ENCODE measurements at regions not wholly inside any gene's neighbourhood (a gene's known extent, or its start where the extent isn't known, plus 50 kb on each side); places are given as distances from the start of the nearest gene placed in this dataset.
"Not testable (repeated sequence)": the region's sequence is repeated elsewhere in the genome, so short reads cannot be mapped to it uniquely, and the experiment has no call there.

- DNase-seq, result no peak
- WGBS (ENCODE audit: insufficient coverage), result 98% methylated on average over 15 of the region's 27 CpGs
- CTCF ChIA-PET, result no interaction called here
- Histone ChIP-seq H3K27me3 (replicated peaks in 2 of 5; ENCODE audit: control insufficient read depth in 4 of 5, insufficient read depth in 5 of 5, low read length in 4 of 5) (no peaks in the 10 kb centered on the region), H3K36me3 (ENCODE audit: control insufficient read depth in 4 of 4, insufficient read depth in 4 of 4, low read length in 3 of 4) (no peaks in the 10 kb centered on the region), H3K27ac (ENCODE audit: insufficient read depth in 1 of 2, low read depth in 1 of 2, low read length in 2 of 2, poor library complexity in 1 of 2, severe bottlenecking in 2 of 2) (no peak overlapping the region), H3K4me1 (ENCODE audit: control extremely low read depth in 1 of 4, control insufficient read depth in 4 of 4, insufficient read depth in 4 of 4, low read length in 3 of 4) (no peaks in the 10 kb centered on the region), H3K4me3 (ENCODE audit: control insufficient read depth in 1 of 7, extremely low read depth in 1 of 7, insufficient read depth in 4 of 7, low read depth in 2 of 7, low read length in 6 of 7) (no peak overlapping the region), H3K9me3 (ENCODE audit: control extremely low read depth in 1 of 5, control insufficient read depth in 4 of 5, insufficient read depth in 2 of 5, low read depth in 1 of 5, low read length in 4 of 5) (peaks cover 0 to 3% (median 1%) of the 10 kb centered on the region in 5 experiments)
- POLR2A ChIA-PET, result no interaction called here
Observed at GRCh38 chr6:66094615-66095014, 387.6 kb upstream of the EYS start.

- H3K4me3 ChIP-seq (ENCODE audit: control insufficient read depth in 1 of 7, extremely low read depth in 1 of 7, insufficient read depth in 4 of 7, low read depth in 2 of 7, low read length in 6 of 7); POLR2A ChIA-PET; H3K27ac ChIP-seq (ENCODE audit: insufficient read depth in 1 of 2, low read depth in 1 of 2, low read length in 2 of 2, poor library complexity in 1 of 2, severe bottlenecking in 2 of 2); H3K36me3 ChIP-seq (ENCODE audit: control insufficient read depth in 4 of 4, insufficient read depth in 4 of 4, low read length in 3 of 4); H3K27me3 ChIP-seq (replicated peaks in 2 of 5; ENCODE audit: control insufficient read depth in 4 of 5, insufficient read depth in 5 of 5, low read length in 4 of 5); H3K4me1 ChIP-seq (ENCODE audit: control extremely low read depth in 1 of 4, control insufficient read depth in 4 of 4, insufficient read depth in 4 of 4, low read length in 3 of 4); H3K9me3 ChIP-seq (ENCODE audit: control extremely low read depth in 1 of 5, control insufficient read depth in 4 of 5, insufficient read depth in 2 of 5, low read depth in 1 of 5, low read length in 4 of 5); CTCF ChIA-PET; DNase-seq: not testable (repeated sequence)
- no CpG with 5 or more reads among the region's 1 CpG for WGBS (ENCODE audit: insufficient coverage)
Observed at GRCh38 chr6:66092306-66092705, 385.3 kb upstream of the EYS start.

GRCh38 chr6:66086532-66086931 is 379.5 kb upstream of the EYS start:
- Histone ChIP-seq H3K27ac (ENCODE audit: insufficient read depth in 1 of 2, low read depth in 1 of 2, low read length in 2 of 2, poor library complexity in 1 of 2, severe bottlenecking in 2 of 2) (no peak overlapping the region), H3K9me3 (ENCODE audit: control extremely low read depth in 1 of 5, control insufficient read depth in 4 of 5, insufficient read depth in 2 of 5, low read depth in 1 of 5, low read length in 4 of 5) (peaks cover 3 to 11% (median 4%) of the 10 kb centered on the region in 5 experiments), H3K4me3 (ENCODE audit: control insufficient read depth in 1 of 7, extremely low read depth in 1 of 7, insufficient read depth in 4 of 7, low read depth in 2 of 7, low read length in 6 of 7) (no peak overlapping the region), H3K27me3 (replicated peaks in 2 of 5; ENCODE audit: control insufficient read depth in 4 of 5, insufficient read depth in 5 of 5, low read length in 4 of 5) (no peaks in the 10 kb centered on the region), H3K36me3 (ENCODE audit: control insufficient read depth in 4 of 4, insufficient read depth in 4 of 4, low read length in 3 of 4) (no peaks in the 10 kb centered on the region), H3K4me1 (ENCODE audit: control extremely low read depth in 1 of 4, control insufficient read depth in 4 of 4, insufficient read depth in 4 of 4, low read length in 3 of 4) (no peaks in the 10 kb centered on the region)
- CTCF ChIA-PET, result no interaction called here
- POLR2A ChIA-PET, result no interaction called here
- DNase-seq, result no peak

GRCh38 chr6:66082914-66083313 is 375.9 kb upstream of the EYS start:
- no peak overlapping the region for H3K4me3 ChIP-seq (ENCODE audit: control insufficient read depth in 1 of 7, extremely low read depth in 1 of 7, insufficient read depth in 4 of 7, low read depth in 2 of 7, low read length in 6 of 7)
- H3K36me3 ChIP-seq (ENCODE audit: control insufficient read depth in 4 of 4, insufficient read depth in 4 of 4, low read length in 3 of 4), result no peaks in the 10 kb centered on the region
- H3K9me3 ChIP-seq (ENCODE audit: control extremely low read depth in 1 of 5, control insufficient read depth in 4 of 5, insufficient read depth in 2 of 5, low read depth in 1 of 5, low read length in 4 of 5), result peaks cover 3 to 11% (median 4%) of the 10 kb centered on the region in 5 experiments
- WGBS (ENCODE audit: insufficient coverage), result no CpG with 5 or more reads among the region's 1 CpG
- CTCF ChIA-PET, result no interaction called here
- no peak for DNase-seq
- no peak overlapping the region for H3K27ac ChIP-seq (ENCODE audit: insufficient read depth in 1 of 2, low read depth in 1 of 2, low read length in 2 of 2, poor library complexity in 1 of 2, severe bottlenecking in 2 of 2)
- no peaks in the 10 kb centered on the region for H3K27me3 ChIP-seq (replicated peaks in 2 of 5; ENCODE audit: control insufficient read depth in 4 of 5, insufficient read depth in 5 of 5, low read length in 4 of 5)
- POLR2A ChIA-PET, result no interaction called here
- H3K4me1 ChIP-seq (ENCODE audit: control extremely low read depth in 1 of 4, control insufficient read depth in 4 of 4, insufficient read depth in 4 of 4, low read length in 3 of 4), result no peaks in the 10 kb centered on the region

GRCh38 chr6:66068907-66069306 is 361.9 kb upstream of the EYS start:
- H3K9me3 ChIP-seq (ENCODE audit: control extremely low read depth in 1 of 5, control insufficient read depth in 4 of 5, insufficient read depth in 2 of 5, low read depth in 1 of 5, low read length in 4 of 5), result no peaks in the 10 kb centered on the region
- no peaks in the 10 kb centered on the region for H3K36me3 ChIP-seq (ENCODE audit: control insufficient read depth in 4 of 4, insufficient read depth in 4 of 4, low read length in 3 of 4)
- H3K4me1 ChIP-seq (ENCODE audit: control extremely low read depth in 1 of 4, control insufficient read depth in 4 of 4, insufficient read depth in 4 of 4, low read length in 3 of 4), result no peaks in the 10 kb centered on the region
- POLR2A ChIA-PET, result no interaction called here
- H3K4me3 ChIP-seq (ENCODE audit: control insufficient read depth in 1 of 7, extremely low read depth in 1 of 7, insufficient read depth in 4 of 7, low read depth in 2 of 7, low read length in 6 of 7), result no peak overlapping the region
- no peak for DNase-seq
- H3K27me3 ChIP-seq (replicated peaks in 2 of 5; ENCODE audit: control insufficient read depth in 4 of 5, insufficient read depth in 5 of 5, low read length in 4 of 5), result no peaks in the 10 kb centered on the region
- CTCF ChIA-PET, result no interaction called here
- H3K27ac ChIP-seq (ENCODE audit: insufficient read depth in 1 of 2, low read depth in 1 of 2, low read length in 2 of 2, poor library complexity in 1 of 2, severe bottlenecking in 2 of 2), result no peak overlapping the region

GRCh38 chr6:66068033-66068432 is 361.0 kb upstream of the EYS start:
- no peaks in the 10 kb centered on the region for H3K27me3 ChIP-seq (replicated peaks in 2 of 5; ENCODE audit: control insufficient read depth in 4 of 5, insufficient read depth in 5 of 5, low read length in 4 of 5)
- ChIA-PET POLR2A (no interaction called here), CTCF (no interaction called here)
- no peak overlapping the region for H3K4me3 ChIP-seq (ENCODE audit: control insufficient read depth in 1 of 7, extremely low read depth in 1 of 7, insufficient read depth in 4 of 7, low read depth in 2 of 7, low read length in 6 of 7)
- H3K36me3 ChIP-seq (ENCODE audit: control insufficient read depth in 4 of 4, insufficient read depth in 4 of 4, low read length in 3 of 4), result no peaks in the 10 kb centered on the region
- H3K27ac ChIP-seq (ENCODE audit: insufficient read depth in 1 of 2, low read depth in 1 of 2, low read length in 2 of 2, poor library complexity in 1 of 2, severe bottlenecking in 2 of 2), result no peak overlapping the region
- no peak for DNase-seq
- no peaks in the 10 kb centered on the region for H3K9me3 ChIP-seq (ENCODE audit: control extremely low read depth in 1 of 5, control insufficient read depth in 4 of 5, insufficient read depth in 2 of 5, low read depth in 1 of 5, low read length in 4 of 5)
- H3K4me1 ChIP-seq (ENCODE audit: control extremely low read depth in 1 of 4, control insufficient read depth in 4 of 4, insufficient read depth in 4 of 4, low read length in 3 of 4), result no peaks in the 10 kb centered on the region

- DNase-seq, result no peak
- CTCF ChIA-PET, result no interaction called here
- H3K9me3 ChIP-seq (ENCODE audit: control extremely low read depth in 1 of 5, control insufficient read depth in 4 of 5, insufficient read depth in 2 of 5, low read depth in 1 of 5, low read length in 4 of 5), result no peaks in the 10 kb centered on the region
- no peak overlapping the region for H3K27ac ChIP-seq (ENCODE audit: insufficient read depth in 1 of 2, low read depth in 1 of 2, low read length in 2 of 2, poor library complexity in 1 of 2, severe bottlenecking in 2 of 2)
- H3K36me3 ChIP-seq (ENCODE audit: control insufficient read depth in 4 of 4, insufficient read depth in 4 of 4, low read length in 3 of 4), result no peaks in the 10 kb centered on the region
- H3K4me1 ChIP-seq (ENCODE audit: control extremely low read depth in 1 of 4, control insufficient read depth in 4 of 4, insufficient read depth in 4 of 4, low read length in 3 of 4), result no peaks in the 10 kb centered on the region
- WGBS (ENCODE audit: insufficient coverage), result 90% methylated on average over 1 of the region's 1 CpG
- POLR2A ChIA-PET, result no interaction called here
- no peak overlapping the region for H3K4me3 ChIP-seq (ENCODE audit: control insufficient read depth in 1 of 7, extremely low read depth in 1 of 7, insufficient read depth in 4 of 7, low read depth in 2 of 7, low read length in 6 of 7)
- no peaks in the 10 kb centered on the region for H3K27me3 ChIP-seq (replicated peaks in 2 of 5; ENCODE audit: control insufficient read depth in 4 of 5, insufficient read depth in 5 of 5, low read length in 4 of 5)
Observed at GRCh38 chr6:66065313-66065712, 358.3 kb upstream of the EYS start.

- no peaks in the 10 kb centered on the region for H3K4me1 ChIP-seq (ENCODE audit: control extremely low read depth in 1 of 4, control insufficient read depth in 4 of 4, insufficient read depth in 4 of 4, low read length in 3 of 4)
- ChIA-PET POLR2A (no interaction called here), CTCF (no interaction called here)
- no peak overlapping the region for H3K4me3 ChIP-seq (ENCODE audit: control insufficient read depth in 1 of 7, extremely low read depth in 1 of 7, insufficient read depth in 4 of 7, low read depth in 2 of 7, low read length in 6 of 7)
- no peaks in the 10 kb centered on the region for H3K36me3 ChIP-seq (ENCODE audit: control insufficient read depth in 4 of 4, insufficient read depth in 4 of 4, low read length in 3 of 4)
- DNase-seq, result no peak
- WGBS (ENCODE audit: insufficient coverage), result no CpG with 5 or more reads among the region's 1 CpG
- H3K27me3 ChIP-seq (replicated peaks in 2 of 5; ENCODE audit: control insufficient read depth in 4 of 5, insufficient read depth in 5 of 5, low read length in 4 of 5), result no peaks in the 10 kb centered on the region
- no peaks in the 10 kb centered on the region for H3K9me3 ChIP-seq (ENCODE audit: control extremely low read depth in 1 of 5, control insufficient read depth in 4 of 5, insufficient read depth in 2 of 5, low read depth in 1 of 5, low read length in 4 of 5)
- no peak overlapping the region for H3K27ac ChIP-seq (ENCODE audit: insufficient read depth in 1 of 2, low read depth in 1 of 2, low read length in 2 of 2, poor library complexity in 1 of 2, severe bottlenecking in 2 of 2)
Observed at GRCh38 chr6:66057034-66057433, 350.0 kb upstream of the EYS start.

Measured in common myeloid progenitor, CD34-positive (primary cell).